NCI-H526 treated with DMSO at 0.1 percent for 48 hours (cell line): ENCODE measurements at regions not wholly inside any gene's neighbourhood (a gene's known extent, or its start where the extent isn't known, plus 50 kb on each side); places are given as distances from the start of the nearest gene placed in this dataset.
"Not testable (repeated sequence)": the region's sequence is repeated elsewhere in the genome, so short reads cannot be mapped to it uniquely, and the experiment has no call there.

Experiments
- DNase-seq: peaks from one replicate; lab custom pipeline; 2025; lab: John Stamatoyannopoulos, UW

DNA sequence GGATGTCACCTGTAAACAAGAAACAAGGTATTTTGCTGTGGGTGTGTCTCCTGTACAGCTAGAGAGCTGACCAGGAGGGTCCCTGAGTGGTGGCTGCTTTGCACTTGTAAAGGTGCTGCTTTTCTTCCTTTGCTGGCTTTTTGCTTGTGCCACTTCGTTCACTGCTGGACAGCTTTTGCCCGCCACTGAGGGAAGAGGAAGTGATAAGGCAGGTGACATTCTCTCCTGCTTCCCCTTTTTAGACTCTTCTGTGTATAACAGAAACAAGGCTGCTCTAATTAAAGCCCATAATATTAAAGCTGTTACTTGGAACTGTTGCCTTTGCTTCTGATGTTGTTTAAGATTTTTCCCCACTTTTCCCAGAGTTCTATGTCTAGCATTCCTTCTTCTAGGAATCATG, 218.6 kb upstream of the TSPY4 start:
- DNase-seq, result no peak

DNA sequence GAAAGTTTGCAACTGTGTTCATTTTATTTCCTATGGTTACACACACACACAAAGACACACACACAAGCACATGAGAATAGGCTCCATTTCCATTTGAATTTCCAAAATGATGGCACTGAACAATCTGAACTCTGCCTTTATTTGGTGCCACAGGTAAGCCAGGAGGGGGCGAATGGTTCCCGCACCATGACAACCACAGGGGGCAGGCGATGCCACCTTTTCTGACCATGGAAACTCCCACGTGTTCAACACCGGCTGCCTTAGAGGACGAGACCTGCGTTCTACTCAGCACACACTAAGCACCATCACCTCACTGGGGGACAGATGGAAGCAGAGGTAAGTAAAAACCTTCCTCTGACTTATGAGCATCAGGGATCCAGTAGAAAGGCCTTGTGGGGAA, 212.6 kb upstream of the TSPY4 start:
- no peak for DNase-seq

DNA sequence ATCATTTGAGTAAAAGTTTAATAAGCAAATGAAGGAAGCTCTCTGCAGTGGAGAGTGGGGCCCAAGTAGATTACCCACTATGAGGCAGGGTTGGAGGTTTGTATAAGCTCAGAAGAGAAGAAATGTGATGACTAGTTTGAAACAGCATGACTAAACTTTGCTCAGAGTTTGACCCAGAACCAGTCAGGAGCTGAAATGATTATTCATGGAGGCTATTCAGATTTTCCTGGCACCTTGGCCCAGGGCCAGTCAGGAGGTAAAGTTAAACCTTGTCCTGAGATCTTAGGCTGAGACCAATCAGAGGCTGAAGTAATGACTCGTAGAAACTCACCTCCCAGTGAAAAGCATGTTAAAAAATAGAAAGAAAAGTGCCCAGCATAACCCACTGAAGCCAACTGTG, 210.7 kb upstream of the TSPY4 start:
- DNase-seq, result no peak

DNA sequence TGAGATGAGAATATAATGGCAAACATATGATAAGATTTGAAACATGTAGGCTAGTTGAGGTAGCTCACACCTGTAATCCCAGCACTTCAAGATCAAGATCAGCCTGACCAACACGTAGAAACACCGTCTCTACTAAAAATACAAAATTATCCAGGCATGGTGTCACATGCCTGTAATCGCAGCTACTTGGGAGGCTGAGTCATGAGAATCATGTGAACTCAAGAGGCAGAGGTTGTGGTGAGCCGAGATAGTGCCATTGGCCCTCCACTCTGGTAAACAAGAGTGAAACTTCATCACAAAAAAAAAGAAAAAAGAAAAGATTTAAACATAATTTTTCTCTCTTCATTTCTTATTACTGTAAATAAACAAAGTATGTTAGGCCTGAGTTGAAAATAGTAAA, 193.9 kb upstream of the TSPY4 start:
- not testable (repeated sequence) for DNase-seq

DNA sequence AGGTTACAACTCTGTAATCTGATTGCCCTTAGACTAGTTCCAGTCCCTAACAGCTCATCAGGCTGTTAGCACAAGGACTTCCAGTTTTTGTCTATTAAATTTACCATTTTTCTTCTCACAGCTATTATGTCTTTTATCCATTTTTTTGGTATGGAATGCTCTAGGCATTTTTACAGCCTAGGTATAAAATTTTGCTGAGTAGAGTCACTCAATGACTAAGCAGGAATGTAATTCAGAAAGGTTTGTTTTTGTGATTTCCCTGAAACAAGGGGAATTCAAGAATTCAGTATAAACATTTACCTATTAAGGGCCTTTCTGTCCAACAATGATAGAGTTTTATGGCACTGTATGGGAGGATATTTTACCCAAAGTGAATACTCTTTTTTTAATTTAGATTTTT, 182.7 kb upstream of the TSPY4 start:
- DNase-seq, result not testable (repeated sequence)

DNA sequence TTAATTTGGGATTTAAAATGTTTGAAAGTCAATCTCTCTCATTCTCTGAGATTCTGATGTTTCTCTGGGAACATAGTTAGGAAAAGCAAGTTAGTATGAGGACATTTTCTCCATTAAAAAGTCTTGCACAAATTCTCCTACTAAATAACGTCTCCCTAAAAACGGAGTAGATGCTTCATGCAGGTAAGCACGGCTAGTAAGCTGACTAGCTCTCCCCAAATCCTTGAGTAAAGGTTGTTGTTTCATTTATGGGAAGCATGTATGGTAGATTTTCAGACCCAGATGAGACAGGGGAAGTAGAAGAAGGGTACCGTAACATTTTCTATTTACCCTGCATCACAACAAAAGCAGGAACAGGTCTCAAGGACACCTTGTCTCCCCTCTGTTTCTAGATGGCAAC, 181.5 kb upstream of the TSPY4 start:
- DNase-seq, result no peak

DNA sequence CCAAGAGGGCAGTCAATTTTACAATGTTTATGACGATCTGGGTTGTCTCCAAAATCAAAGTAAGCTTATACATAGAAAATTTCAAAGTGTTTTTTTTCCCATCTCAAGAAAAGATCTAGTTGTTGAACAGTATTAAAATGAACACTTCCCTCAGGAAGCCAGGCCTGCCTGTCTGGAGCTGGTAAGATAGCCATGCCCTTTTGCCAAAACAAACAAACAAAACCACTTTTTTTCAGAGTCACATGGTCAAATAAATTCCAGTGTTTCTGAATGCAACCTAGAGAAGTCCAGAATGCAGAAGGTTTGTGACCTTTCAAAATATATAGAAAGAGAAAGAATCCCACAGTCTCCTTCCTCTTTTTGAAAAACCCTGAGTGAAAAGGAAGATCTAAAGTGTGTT, 178.6 kb upstream of the TSPY4 start:
- no peak for DNase-seq

DNA sequence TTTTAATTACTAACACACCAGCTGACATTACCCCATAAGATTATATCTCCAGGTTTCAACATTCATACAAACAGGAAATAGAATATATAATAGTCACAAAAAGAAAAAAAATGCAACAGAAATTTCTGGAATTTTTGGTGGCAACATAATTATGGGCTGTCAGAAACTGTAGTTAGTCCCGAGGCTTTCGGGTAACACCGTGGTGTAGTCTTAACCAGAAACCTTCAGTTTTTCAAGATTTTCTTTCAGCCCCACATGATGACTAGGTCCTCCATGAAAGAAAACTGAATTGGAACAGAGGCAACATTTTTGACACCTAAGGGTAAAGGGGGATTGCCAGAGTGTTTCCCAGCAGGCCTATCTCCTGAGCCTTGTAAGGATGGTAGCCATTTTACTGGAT, 176.9 kb upstream of the TSPY4 start:
- not testable (repeated sequence) for DNase-seq

DNA sequence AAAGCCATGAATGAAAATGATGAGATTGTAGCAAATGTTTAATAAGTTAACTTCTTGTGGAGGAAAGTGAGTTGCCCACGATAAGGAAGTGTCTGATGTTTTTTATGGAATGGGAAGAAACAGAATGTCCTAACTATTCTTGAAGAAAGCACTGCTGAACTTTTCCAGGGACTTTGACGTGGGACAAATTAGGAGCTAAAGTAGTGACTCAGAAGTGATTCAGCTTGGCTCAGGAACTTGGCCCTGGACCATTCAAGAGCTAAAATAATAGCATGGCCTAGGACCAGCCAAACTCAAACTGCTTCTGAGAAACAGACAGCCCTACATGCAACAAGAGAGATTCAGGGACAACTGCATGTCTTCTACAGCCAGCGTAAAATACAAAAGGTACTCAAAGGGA, 176.3 kb upstream of the TSPY4 start:
- DNase-seq, result not testable (repeated sequence)

DNA sequence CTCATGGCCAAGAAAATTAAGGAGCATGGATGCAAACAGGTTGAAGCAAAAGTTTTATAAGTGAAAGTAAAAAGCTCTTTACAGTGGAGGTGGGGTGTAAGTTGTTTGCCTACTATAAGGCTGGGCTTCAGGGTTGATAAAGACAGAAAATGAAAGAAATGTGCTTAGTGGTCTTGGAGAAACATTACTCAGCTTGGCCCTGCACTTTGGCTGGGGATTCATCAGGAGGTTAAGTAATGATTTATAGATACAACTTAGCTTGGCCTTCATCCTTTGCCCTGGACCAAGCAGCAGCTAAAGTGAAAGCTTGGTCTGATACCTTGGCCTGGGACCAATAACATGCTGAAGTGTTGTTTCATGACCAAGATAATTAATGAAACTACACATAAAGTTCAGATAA, 175.3 kb upstream of the TSPY4 start:
- not testable (repeated sequence) for DNase-seq

DNA sequence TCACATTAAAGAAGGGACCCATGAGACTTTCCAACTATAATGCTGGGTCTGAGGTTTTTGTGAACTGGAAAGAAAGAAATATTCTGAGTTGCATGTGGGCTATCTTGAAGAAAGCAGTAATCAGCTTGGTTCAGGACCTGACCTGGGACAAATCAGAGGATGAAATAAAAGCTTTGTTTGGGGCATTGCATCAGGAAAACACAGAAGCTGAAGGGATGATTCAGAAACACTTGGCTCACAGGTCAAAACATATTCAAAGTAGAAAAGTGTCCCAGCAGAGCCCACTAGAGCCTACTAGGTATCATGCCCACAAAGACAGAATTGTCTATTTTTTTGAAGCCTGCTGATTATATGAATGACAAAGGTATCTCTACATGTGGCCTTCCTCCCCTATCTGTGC, 174.8 kb upstream of the TSPY4 start:
- DNase-seq, result not testable (repeated sequence)

DNA sequence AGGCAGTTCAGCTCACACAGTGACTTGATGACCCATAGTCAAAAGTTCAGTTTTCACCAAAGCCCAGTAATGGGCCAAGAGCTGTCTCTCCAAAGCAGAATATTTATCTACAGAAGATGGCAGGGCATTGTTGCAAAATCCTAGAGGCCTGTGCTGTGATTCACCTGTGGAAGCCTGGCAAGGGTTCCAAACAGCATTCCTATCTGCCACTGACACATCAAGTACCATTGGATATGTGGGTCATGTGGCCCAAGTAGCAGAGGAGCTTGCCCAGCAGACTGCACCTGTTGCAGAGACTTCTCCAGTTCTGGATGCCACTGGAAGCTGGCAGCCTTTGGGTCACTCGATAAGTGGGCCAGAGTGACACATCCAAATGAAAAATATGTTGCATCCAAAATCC, 159.6 kb upstream of the TSPY4 start:
- not testable (repeated sequence) for DNase-seq

DNA sequence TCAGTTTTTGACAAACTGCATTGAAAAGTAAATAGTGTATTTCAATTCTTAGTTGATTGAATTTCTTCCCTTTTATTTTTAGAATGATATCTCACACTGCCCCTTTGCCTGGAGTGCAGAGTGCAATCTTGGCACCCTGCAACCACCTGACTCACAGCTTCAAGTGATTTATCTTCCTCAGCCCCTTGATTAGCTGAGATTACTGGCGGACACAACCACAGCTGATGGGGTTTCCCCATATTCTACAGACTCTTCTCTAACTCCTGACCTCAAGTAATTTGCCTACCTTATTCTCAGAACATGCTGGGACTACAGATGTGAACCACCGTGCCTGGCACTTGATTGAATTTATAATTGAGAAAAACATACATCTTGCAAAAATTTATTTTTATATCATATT, 152.4 kb upstream of the TSPY4 start:
- not testable (repeated sequence) for DNase-seq

DNA sequence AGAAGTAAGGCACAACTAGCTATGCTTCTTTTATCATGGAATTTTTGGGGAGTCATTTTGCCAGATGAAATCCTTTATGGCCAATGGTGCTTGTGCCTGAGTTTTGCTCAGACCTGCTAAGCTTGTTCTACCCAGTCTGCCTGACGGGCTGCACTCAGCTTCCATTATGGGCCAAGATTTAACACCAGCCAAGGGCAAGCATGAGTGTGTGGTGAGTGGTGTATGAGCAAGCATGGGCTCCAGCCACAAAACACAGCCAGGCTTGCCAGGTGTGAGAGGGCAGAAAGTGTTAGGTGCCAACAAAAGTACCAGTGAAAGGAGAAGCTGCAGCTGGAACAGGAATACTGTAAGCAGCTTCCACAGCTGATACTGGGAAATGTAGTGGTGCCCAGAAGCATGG, 130.2 kb upstream of the TSPY4 start:
- DNase-seq, result not testable (repeated sequence)

DNA sequence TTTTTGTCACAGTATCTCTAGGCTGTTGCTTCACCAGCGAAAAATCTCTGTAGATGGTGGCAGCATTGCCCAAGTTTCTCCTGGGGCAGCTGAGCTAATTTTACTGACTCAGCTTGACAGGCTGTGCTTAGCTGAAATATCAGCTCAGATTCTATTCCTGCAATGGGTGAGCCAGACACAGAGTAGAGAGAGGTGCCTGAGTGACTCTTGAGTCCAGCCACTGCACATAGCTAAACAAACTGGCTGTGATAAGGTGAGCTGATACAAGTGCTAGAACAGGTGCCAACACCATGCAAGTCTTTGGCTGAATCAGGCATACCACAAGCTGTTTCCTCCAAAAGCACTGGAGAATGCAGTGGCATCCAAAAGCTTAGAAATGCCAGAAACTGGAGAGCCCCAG, 110.9 kb upstream of the TSPY4 start:
- DNase-seq, result no peak

DNA sequence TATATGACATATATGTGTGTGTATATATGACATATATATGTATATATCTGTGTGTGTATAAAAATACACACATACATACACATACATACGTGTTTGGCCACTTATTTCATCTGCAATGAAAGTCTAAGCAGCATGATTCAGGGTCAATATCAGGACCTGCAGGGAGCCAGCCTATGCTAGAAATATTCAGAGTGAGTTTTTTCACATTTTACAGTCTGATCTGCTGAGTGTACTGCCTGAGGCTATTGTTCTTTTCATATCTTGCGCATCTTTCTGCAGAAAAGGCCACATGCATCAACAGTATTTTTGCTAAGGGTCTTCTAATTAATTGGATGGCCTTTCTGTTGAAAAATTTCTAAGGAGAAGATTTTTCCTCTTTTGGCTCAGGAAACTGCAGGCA, 80.0 kb upstream of the TSPY4 start:
- no peak for DNase-seq

DNA sequence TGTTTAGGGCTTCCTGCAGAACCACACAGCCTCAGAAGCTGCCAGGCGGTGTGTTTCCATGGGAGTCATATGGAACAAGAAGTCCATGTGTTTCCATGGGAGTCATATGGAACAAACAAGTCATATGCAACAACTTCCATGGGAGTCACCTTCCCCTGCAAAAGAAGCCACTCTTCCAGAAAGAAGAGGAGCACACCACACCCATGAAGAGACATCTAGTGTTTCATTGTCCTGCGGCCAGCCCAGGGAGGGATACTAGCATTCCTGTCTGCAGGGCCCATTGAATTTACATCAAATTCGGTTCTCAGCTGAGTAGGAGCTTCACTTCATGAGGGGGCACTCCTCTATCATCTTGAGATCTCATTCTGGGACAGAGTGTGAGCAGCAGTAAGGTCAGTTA, 79.5 kb upstream of the TSPY4 start:
- DNase-seq, result no peak

DNA sequence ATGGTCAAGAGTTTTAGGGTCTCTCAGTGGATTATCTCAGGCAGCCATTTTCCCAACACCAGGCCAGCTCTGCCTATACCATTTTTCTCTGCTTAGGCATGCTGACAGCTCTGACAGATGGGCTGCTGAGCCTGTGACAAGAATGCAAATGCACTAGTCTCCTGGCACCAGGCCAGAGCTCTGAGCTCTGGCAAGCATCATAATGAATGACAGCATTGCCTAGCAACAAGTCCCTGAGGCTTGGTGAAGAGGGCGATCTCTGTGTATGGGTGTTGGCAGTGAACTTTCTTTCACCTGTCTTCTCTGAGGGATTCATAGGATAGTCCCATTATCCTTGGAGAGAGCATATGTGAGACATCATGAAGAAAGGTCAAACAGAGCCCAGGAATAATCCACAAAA, 77.9 kb upstream of the TSPY4 start:
- DNase-seq, result peak; percentile 9

DNA sequence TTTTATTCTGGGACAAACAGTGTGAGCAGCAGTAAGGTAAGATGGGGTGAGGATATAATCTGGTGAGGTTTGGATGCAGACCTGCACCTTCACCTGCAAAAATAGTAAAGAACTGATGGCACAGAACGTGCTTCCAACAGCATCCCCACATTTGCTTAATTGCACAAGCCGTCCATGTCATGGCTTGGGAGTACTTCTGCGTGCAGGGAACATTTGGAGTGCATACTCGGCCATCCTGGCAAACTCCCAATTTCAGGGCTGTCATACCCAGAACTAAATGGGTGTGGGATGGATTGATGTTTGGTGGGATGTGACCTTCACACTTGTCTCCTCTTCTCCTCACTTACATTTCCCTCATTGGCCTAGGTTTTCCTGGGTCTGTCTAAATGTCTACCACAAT, 76.8 kb upstream of the TSPY4 start:
- no peak for DNase-seq

DNA sequence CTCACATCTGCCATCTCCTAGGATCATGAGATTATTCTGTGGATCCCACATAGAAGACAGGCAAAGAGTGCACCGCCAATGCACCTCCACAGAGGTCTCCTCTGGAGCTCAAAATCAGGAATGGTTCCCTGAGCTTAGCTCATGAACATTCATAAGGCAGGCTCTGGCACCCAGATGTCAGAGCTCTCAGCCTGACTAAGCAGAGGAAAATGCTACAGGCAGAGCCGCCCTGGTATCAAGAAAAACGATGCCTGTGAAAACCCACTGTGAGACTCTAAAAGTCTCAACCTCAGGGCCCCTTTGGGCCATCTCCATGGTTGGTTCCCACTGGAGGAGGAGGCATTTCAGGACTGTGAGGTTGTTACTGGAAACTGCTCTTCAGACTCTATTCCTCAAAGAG, 71.7 kb upstream of the TSPY4 start:
- no peak for DNase-seq

DNA sequence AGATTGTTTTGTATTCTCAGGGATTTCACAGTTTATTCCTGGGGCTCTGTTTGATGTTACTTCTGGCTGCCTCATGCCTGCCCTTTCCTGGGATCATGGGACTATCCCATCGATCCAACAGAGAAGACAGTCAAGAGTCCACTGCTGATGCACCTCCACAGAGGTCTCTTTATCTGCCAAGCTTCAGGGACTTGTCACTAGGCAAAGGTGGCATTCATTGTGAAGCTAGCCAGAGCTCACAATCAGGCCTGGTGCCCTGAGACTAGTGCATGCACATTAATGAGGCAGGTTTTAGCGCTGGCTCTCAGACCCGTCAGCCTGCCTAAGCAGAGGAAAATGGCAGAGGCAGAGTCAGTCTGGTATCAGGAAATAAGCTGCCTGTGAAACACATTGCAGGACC, 66.9 kb upstream of the TSPY4 start:
- not testable (repeated sequence) for DNase-seq

DNA sequence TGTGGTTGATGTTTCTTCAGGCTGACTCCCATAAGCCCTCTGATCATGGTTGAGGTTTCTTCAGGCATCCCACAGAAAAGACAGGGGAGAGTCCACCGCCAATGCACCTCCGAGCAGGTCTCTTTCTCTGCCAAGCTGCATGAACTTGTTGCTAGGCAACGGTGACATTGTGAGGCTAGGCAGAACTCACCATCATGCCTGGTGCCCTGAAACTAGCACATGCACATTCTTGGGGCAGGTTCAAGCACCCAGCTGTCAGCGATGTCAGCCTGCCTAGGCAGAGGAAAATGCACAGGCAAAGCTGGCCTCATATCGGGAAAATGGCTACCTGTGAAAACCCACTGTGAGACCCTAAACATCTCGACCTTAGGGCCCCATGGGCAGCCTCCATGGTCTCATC, 64.4 kb upstream of the TSPY4 start:
- not testable (repeated sequence) for DNase-seq

DNA sequence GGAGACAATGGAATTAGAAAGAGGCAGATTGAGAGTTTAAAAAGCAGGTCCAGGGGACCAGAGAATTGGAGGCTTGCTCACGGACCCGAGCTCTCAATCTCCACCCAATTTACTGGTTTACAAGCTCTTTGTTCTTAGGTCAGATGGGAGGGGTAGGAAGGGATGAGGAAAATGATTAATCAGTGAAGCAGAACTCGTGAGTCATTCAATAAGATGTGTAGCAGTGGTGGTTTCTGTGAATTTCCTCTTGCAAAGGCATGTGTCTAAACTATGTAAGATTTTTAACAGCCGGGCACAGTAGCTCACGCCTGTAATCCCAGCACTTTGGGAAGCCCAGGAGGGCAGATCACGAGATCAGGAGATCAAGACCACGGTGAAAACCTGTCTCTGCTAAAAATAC, 58.4 kb upstream of the TSPY4 start:
- not testable (repeated sequence) for DNase-seq
